Rectal smooth muscle tissue (tissue), 1 donor: ENCODE measurements at regions not wholly inside any gene's neighbourhood (a gene's known extent, or its start where the extent isn't known, plus 50 kb on each side); places are given as distances from the start of the nearest gene placed in this dataset.

ENCODE experiments used
- H3K27ac ChIP-seq: one replicate; pipeline ENCODE4 v1.7.0; 2013; ENCODE audit warnings: low read depth, low read length, inconsistent platforms
- H3K27me3 ChIP-seq: one replicate; pipeline ENCODE4 v1.7.0; 2013; ENCODE audit warnings: low read length; ENCODE audit not compliant: control insufficient read depth, insufficient read depth
- H3K36me3 ChIP-seq: one replicate; pipeline ENCODE4 v1.7.0; 2013; ENCODE audit warnings: low read length; ENCODE audit not compliant: control insufficient read depth, insufficient read depth
- H3K4me1 ChIP-seq: one replicate; pipeline ENCODE4 v1.7.0; 2013; ENCODE audit warnings: low read length; ENCODE audit not compliant: control insufficient read depth, insufficient read depth
- H3K4me3 ChIP-seq: one replicate; pipeline ENCODE4 v1.7.0; 2013; ENCODE audit warnings: low read length
- H3K9ac ChIP-seq: one replicate; pipeline ENCODE4 v1.7.0; 2013; ENCODE audit warnings: low read length

GRCh38 chr18:40215979-40216378 is 1739.1 kb upstream of the PIK3C3 start:
- Histone ChIP-seq H3K4me3 (no peak overlapping the region), H3K4me1 (no peaks in the 10 kb centered on the region), H3K27ac (no peak overlapping the region), H3K36me3 (no peaks in the 10 kb centered on the region), H3K27me3 (no peaks in the 10 kb centered on the region), H3K9ac (no peak overlapping the region)

GRCh38 chr18:40210696-40211095 is 1744.3 kb upstream of the PIK3C3 start:
- H3K9ac ChIP-seq: no peak overlapping the region
- H3K27me3 ChIP-seq: no peaks in the 10 kb centered on the region
- H3K4me1 ChIP-seq: no peaks in the 10 kb centered on the region
- H3K27ac ChIP-seq: no peak overlapping the region
- H3K36me3 ChIP-seq: no peaks in the 10 kb centered on the region
- no peak overlapping the region for H3K4me3 ChIP-seq

GRCh38 chr18:40208958-40209357 is 1746.1 kb upstream of the PIK3C3 start:
- no peak overlapping the region for H3K27ac ChIP-seq
- H3K4me1 ChIP-seq: no peaks in the 10 kb centered on the region
- H3K27me3 ChIP-seq: no peaks in the 10 kb centered on the region
- H3K4me3 ChIP-seq: no peak overlapping the region
- no peaks in the 10 kb centered on the region for H3K36me3 ChIP-seq
- H3K9ac ChIP-seq: no peak overlapping the region

GRCh38 chr18:40197711-40198110 is 1757.3 kb upstream of the PIK3C3 start:
- H3K4me3 ChIP-seq: no peak overlapping the region
- H3K27me3 ChIP-seq: no peaks in the 10 kb centered on the region
- H3K4me1 ChIP-seq: no peaks in the 10 kb centered on the region
- no peaks in the 10 kb centered on the region for H3K36me3 ChIP-seq
- no peak overlapping the region for H3K9ac ChIP-seq
- H3K27ac ChIP-seq: no peak overlapping the region

- H3K27me3 ChIP-seq: no peaks in the 10 kb centered on the region
- no peak overlapping the region for H3K9ac ChIP-seq
- H3K36me3 ChIP-seq: no peaks in the 10 kb centered on the region
- H3K4me1 ChIP-seq: no peaks in the 10 kb centered on the region
- H3K27ac ChIP-seq: no peak overlapping the region
- H3K4me3 ChIP-seq: no peak overlapping the region
Measured at GRCh38 chr18:40186677-40187076, 1768.4 kb upstream of the PIK3C3 start.

GRCh38 chr18:40179729-40180461 is 1775.1 kb upstream of the PIK3C3 start:
- Histone ChIP-seq H3K27me3 (no peaks in the 10 kb centered on the region), H3K36me3 (no peaks in the 10 kb centered on the region), H3K9ac (no peak overlapping the region), H3K4me3 (no peak overlapping the region), H3K27ac (no peak overlapping the region), H3K4me1 (no peaks in the 10 kb centered on the region)

GRCh38 chr18:40168026-40168425 is 1787.0 kb upstream of the PIK3C3 start:
- no peaks in the 10 kb centered on the region for H3K4me1 ChIP-seq
- H3K9ac ChIP-seq: no peak overlapping the region
- H3K36me3 ChIP-seq: no peaks in the 10 kb centered on the region
- no peak overlapping the region for H3K27ac ChIP-seq
- H3K27me3 ChIP-seq: no peaks in the 10 kb centered on the region
- H3K4me3 ChIP-seq: no peak overlapping the region

GRCh38 chr18:40163254-40163653 is 1791.8 kb upstream of the PIK3C3 start:
- no peak overlapping the region for H3K9ac ChIP-seq
- H3K4me1 ChIP-seq: no peaks in the 10 kb centered on the region
- H3K36me3 ChIP-seq: no peaks in the 10 kb centered on the region
- no peak overlapping the region for H3K27ac ChIP-seq
- H3K27me3 ChIP-seq: no peaks in the 10 kb centered on the region
- H3K4me3 ChIP-seq: no peak overlapping the region

- Histone ChIP-seq H3K27me3 (no peaks in the 10 kb centered on the region), H3K4me3 (no peak overlapping the region), H3K27ac (no peak overlapping the region), H3K9ac (no peak overlapping the region), H3K36me3 (no peaks in the 10 kb centered on the region), H3K4me1 (no peaks in the 10 kb centered on the region)
Measured at GRCh38 chr18:40160361-40160760, 1794.7 kb upstream of the PIK3C3 start.

- Histone ChIP-seq H3K4me3 (no peak overlapping the region), H3K9ac (no peak overlapping the region), H3K27ac (no peak overlapping the region), H3K4me1 (no peaks in the 10 kb centered on the region), H3K36me3 (no peaks in the 10 kb centered on the region), H3K27me3 (no peaks in the 10 kb centered on the region)
Measured at GRCh38 chr18:40159141-40160017, 1795.7 kb upstream of the PIK3C3 start.

- H3K4me1 ChIP-seq: no peaks in the 10 kb centered on the region
- no peak overlapping the region for H3K4me3 ChIP-seq
- H3K36me3 ChIP-seq: no peaks in the 10 kb centered on the region
- H3K9ac ChIP-seq: no peak overlapping the region
- H3K27ac ChIP-seq: no peak overlapping the region
- no peaks in the 10 kb centered on the region for H3K27me3 ChIP-seq
Measured at GRCh38 chr18:40157120-40157519, 1797.9 kb upstream of the PIK3C3 start.

GRCh38 chr18:40152859-40153258 is 1802.2 kb upstream of the PIK3C3 start:
- no peaks in the 10 kb centered on the region for H3K36me3 ChIP-seq
- no peak overlapping the region for H3K4me3 ChIP-seq
- no peak overlapping the region for H3K9ac ChIP-seq
- H3K4me1 ChIP-seq: no peaks in the 10 kb centered on the region
- no peak overlapping the region for H3K27ac ChIP-seq
- H3K27me3 ChIP-seq: no peaks in the 10 kb centered on the region
